HG03064 (cell line): ENCODE measurements at regions not wholly inside any gene's neighbourhood (a gene's known extent, or its start where the extent isn't known, plus 50 kb on each side); places are given as distances from the start of the nearest gene placed in this dataset.
"Not testable (repeated sequence)": the region's sequence is repeated elsewhere in the genome, so short reads cannot be mapped to it uniquely, and the experiment has no call there.

ENCODE experiments used
- ATAC-seq: cut with Tn5 transposase; IDR thresholded peaks from one replicate; pipeline ENCODE4 v1.9.1; 2021; ENCODE audit warnings: low read depth; ENCODE audit not compliant: unreplicated experiment

DNA sequence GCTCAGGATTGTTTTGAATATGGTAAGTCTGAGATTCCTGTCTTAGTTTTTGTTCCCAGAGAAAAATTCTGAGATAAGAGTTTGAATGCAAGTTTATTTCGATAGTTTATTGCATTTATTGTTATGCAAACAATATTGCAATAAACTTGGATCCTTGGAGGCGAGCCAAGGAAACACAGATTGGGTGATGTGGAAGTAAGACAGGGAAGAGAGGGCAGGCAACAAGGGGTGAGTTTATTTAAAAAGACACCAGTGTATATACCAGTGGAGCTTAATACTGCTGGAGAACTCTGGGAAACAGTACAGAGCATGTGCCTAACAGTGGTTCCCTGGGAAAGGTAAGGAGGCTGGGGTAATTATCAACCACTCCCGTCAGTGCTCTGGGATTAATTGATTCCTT lies 87.5 kb upstream of the NEDD4L start:
- ATAC-seq, result no peak

DNA sequence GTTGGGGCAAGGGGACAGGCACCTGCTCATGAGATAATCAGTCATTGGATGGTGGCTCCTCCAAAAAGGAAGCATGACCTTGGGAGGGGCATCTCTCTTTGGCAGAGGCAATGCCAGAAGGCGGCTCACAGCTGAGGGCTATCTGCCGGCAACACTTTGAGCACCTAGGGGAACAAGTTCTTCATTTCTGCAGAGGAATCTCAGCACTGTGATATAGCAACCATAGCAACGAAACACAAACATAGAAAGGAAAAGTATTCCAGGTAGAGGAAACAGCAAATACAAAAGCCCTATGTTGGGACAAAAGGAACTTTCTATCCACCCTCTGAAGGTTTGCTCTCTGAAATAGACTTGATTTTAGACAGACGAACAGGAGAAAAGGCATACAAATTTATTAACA lies 89.1 kb upstream of the NEDD4L start:
- no peak for ATAC-seq

DNA sequence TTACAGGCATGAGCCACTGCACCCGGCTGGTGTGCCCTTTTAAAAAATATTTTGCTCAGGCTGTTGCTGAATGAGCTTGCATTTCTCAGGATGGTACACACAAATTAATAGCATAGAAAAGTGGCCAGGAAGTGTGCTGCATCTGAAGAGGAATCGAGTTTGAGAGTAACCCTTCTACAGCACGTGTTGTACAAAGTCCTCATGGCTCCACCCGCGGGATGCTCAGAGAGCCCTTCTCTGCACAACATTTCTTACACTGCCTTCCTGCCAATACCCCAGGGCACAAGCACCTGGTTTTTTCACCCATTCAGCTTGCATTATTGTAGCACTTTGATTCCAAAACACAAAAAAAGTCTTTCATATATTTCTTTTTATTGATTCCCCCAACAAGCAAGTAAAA lies 90.1 kb upstream of the NEDD4L start:
- ATAC-seq, result no peak

DNA sequence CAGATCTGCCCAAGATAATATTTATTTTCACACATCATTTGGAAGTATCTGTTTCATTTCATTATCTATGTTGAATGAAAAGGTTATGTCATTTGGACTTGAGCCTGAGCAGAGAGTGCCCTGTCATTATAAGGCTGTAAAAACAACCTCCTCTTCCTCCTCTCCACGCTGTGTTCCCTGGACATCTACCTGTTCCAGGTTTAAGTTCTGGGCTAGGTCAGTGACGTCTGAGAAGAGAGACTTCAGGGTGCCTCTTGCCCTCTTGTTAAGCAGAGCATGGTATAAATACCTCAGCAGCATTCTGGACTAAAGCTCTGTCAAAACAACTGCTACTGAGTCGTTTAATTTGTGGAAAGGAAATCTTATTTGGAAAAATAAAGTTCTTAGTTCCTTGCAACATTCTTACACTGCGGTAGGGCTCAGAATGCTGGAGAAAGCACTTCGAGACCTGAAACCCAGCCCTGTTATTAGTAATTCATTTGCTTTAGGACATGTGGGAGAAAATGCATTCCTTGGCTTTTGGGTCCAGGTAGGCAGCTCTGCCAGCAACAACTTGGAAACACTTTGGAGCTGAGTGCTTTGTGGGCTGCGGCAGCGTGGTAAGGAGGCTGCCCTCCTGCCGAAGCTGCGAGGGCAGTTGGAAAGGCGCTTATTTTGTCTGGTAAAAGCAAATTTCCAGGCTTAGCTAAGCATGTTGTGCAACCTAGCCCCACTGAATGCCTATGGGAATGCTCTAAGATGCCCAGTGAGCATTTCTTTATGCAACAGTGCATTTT lies 91.8 kb upstream of the NEDD4L start:
- no peak for ATAC-seq

DNA sequence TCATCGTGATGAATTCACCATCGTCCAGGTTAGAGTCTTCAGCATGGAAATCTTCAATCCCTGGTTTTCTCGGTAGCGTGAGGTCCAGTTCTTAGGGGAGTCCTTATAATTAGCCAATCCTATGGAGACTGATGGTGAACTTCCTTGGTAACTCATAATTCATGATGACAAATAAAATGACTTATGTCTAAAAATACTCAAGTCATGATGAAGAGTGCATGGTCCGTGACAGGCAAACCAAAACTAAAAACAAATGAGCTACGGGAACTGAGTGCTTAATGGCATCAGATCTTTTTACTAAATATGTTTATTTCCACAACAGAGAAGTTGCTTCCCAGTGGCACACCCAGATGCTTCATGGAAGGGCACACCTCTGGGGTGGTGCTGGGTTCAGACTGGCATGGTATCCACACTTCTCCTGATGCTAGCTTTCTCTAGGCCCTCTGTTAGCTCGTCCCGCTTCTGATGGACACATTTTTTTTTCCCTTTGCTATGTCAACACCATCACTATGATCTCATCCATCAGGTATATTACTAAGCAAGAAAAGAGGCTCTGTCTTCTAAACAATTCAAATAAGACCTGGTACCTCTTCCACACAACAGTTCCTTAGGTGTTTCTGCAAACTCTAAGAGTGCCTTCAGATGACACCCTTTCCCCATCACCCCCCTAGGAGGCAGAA lies 92.8 kb upstream of the NEDD4L start:
- ATAC-seq, result no peak

DNA sequence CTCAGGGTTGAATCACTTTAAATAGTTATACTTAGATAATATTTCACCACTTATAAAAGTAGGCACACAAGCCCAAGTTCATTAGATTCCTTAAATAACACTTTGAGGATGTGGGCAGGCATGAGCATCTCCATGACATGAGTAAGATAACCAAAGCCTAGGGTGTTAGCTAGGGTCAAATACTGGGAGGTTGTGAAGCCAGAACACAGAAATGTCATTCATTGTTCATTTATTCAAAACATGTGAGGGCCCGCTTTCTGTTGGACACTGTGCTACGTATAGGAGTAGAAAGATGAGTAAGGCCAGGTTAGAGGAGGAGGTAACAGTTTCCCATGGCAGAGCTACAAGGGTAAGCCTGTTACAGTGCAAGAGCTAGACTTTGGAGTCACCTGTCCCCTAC lies 93.5 kb upstream of the NEDD4L start:
- ATAC-seq, result no peak

DNA sequence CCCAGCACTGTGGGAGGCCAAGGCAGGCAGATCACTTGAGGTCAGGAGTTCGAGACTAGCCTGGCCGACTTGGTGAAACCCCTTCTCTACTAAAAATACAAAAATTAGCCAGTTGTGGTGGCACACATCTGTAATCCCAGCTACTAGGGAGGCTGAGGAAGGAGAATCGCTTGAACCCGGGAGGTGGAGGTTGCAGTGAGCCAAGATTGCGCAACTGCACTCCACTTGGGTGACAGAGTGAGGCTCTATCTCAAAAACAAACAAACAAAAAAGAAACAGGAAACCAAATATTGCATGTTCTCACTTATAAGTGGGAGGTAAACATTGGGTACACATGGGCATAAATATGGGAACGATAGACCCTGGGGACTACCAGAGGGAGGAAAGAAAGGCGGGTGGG lies 94.7 kb upstream of the NEDD4L start:
- ATAC-seq, result not testable (repeated sequence)

DNA sequence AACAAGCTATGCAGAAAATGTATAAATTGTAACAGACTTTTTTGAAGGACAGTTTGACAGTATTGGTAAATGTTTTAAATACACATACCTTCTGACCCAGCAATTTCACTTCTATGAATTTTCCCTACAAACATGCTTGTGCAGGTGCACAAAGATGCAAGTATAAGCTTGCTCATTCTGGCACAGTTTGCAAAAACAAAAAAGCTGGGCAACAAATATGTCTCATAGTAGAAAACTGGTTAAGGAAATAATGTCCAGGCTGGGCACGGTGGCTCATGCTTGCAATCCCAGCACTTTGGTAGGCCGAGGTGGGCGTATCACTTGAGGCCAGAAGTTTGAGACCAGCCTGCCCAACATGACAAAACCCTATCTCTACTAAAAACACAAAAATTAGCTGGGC lies 96.9 kb upstream of the NEDD4L start:
- ATAC-seq, result no peak

DNA sequence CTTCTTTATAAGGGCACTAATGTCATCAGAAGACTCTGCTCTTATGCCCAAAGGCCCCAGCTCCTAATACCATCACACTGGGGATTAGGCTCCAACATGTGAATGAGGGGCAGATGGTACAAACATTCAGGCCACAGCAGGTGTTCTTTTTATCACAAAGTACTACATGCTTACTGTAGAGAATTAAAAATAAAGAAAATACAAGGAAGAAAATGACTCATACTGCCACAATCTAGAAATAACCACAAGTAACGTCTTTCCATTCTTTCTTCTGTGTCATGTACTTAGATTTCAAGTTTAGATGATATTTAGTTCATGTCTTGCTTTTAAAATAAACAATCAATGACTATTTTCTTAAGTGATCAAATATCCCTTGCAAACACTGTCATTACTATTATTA lies 100.3 kb upstream of the NEDD4L start:
- no peak for ATAC-seq

DNA sequence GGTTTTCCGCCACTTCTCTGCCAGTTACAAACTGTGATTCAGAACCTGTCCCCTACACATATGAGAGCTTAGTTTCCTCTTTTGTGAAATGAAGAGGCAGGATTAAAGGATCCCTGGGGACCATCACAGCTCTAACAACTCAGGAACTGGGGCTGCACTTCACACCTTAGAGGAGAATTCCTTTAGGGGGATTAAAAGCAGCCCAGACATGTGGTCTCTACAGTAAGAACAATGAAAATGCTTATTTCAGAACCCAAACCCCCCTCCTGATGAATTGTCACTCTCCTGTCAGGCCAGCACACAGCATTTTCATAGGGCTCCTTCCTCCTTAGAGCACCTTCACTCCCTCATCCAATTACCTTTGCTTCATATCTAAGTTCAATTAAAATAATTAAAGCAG lies 101.5 kb upstream of the NEDD4L start:
- no peak for ATAC-seq

DNA sequence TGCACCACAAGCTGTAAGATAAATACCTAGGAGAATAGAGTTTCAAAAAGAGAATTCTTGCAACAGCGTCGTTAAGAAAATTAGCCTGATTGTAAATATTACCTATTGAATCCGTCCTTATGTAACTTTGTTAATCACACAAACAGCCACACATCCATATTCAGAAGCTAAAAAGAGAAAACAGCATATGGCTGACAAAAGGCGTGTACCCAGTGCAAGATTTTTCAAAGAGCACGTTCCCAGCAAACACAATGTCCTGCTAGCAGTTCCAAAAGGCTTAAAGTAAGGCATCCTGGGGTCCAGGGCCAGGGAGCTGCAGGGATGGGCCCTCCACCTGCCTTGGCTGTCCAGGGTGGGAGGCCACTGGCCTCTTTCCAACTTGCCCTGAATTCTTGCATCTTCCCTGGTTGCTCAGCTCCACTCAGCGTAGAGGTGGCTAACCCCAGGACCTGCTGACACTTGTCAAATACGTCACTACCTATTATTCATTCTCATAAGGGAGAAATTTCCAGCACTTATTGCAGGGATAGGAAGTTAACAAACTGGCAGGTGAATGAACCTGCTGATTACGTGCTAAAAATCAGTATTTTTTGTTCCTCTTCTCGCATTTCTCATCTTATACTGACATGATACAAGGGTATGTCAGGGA lies 102.1 kb upstream of the NEDD4L start:
- ATAC-seq, result no peak

DNA sequence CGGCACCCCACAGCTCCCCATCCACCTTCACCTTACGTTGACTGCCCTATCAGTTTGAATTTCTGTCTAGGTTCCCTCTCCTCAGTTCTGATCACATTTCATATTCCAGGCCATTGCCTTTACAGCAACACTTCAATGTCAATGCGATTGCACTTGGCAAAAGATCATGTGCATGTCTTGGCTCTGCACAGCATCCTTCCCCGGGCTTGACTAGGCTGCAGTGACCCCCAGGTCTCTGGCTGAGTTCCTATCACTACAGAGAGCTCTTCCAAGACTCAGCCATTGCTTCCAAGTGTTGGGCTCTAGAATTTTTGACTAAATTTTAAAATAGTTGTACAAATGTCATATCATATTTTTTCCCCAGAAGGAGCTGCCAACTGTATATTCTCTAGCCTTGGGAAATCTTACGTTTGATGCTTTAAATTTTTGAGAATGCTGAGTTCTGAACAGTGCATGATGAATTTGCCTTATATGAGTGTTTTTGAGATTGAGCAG lies 103.8 kb upstream of the NEDD4L start:
- no peak for ATAC-seq

DNA sequence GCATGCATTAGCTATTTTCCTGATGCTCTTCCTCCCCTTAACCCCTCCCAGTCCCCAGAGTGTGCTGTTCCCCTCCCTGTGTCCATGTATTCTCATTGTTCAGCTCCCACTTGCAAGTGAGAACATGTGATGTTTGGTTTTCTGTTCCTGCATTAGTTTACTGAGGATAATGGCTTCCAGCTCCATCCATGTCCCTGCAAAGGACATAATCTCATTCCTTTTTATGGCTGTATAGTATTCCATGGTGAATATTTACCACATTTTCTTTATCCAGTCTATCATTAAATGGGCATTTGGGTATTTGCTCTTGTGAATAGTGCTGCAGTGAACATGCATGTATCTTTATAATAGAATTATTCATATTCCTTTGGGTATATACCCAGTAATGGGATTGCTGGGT lies 109.7 kb upstream of the NEDD4L start:
- ATAC-seq, result not testable (repeated sequence)

DNA sequence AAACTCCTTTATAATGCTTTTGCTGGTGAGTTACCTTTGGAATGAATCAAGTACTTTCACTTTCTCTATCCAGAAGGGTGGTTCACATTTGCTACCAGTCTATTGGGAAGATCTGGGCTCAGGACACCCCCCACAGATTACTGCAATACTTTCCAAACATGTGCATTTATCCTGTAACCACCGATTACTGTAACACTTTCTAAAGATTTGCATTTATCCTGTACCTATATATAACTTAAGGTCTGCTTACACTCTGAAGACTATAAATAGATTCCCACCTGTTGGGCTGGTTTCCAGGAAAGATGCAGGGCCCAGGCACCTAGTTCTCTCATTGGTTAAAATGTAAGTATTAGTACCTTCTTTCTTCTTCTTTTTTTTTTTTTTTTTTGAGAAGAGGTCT lies 113.0 kb upstream of the NEDD4L start:
- ATAC-seq, result peak; percentile 83

DNA sequence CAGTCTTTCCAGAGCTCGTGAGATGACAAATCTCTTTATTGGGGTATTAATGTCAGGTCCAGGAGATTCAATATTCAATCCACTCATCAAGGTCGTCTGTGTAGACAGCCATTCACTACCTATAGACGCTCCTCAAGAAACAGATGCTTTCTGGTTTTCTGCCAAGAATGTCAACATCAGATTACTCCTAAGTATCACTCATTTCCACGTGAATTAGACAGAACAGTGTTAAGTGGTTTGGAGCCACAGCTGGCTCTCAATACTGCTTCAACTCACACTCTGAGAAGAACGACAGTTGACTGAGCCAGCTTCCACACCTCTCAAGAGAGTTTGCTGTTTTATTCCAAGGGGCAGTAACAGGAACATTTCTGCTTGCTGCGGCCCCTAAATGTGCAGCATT lies 113.5 kb upstream of the NEDD4L start:
- no peak for ATAC-seq

DNA sequence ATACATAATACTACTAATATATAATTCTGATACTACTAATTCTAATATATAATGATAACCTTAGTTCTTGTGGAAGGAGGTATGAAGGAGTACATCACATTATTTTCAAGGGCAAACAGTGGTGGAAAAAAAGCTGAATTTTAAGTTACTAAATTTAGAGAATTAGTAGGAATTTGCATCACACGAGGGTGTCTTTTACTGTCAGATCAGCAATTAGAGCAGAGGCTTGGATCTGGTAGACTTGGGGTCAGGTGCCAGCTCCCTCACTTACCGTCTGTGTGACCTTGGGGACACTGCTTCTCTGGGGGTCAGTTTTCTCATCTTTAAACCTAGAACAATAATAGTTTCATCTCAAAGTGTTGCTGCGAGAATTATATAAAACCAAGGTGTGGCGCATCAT lies 114.1 kb upstream of the NEDD4L start:
- ATAC-seq, result no peak

DNA sequence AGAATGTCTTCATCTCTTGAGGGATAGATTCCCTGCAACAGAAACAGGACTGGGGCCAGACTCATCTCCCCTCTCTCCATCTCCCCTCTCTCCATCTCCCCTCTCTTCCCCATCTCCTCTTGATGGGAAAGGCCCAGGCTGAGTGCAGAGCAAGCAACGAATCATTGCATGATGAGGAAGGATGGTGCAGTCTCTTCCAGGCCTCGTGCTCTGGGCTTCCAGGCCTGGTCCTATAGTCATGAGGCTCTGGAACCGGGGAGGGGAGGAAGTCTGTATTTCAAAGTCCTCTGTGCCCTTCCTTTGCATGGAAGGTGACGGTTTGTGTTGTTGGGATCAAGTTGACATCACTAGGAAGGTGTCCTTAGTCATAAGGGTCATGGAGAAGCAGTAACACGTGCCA lies 115.6 kb upstream of the NEDD4L start:
- no peak for ATAC-seq

DNA sequence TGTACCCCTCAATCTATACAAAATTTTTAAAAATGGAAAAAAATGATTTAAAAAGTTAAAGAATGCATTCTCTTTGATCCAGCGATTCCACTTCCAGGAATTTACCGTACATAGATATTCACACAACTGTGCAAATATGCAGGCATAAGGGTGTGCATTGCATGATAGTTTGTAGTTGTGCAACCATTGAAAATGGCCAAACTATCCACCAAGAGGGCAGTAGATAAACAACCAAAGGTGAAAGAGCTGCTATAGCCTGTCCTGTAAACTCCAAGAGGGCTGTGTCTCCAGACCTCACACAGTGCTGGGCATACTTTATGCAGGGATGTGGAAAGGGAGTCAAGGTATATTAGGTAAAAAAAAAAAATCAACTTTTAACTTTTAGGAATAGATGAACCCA lies 116.5 kb upstream of the NEDD4L start:
- no peak for ATAC-seq

DNA sequence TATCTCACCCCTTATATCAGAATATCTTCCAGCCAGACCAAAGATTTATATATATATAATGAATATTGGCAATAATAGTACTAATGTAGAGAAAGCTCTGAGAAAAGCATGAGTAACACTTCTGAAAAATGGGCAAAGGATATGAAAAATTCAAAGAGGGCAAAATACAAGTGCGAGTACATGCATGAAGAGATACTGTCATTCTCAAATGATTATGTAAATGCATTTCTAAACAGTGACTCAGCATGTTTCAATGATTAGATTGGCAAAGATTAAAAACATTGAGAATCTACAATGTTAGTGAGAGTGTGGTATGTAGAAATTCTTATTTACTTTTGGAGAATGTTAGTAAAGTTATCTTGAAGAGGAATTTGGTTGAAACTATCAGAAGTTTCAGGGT lies 118.3 kb upstream of the NEDD4L start:
- ATAC-seq, result no peak

DNA sequence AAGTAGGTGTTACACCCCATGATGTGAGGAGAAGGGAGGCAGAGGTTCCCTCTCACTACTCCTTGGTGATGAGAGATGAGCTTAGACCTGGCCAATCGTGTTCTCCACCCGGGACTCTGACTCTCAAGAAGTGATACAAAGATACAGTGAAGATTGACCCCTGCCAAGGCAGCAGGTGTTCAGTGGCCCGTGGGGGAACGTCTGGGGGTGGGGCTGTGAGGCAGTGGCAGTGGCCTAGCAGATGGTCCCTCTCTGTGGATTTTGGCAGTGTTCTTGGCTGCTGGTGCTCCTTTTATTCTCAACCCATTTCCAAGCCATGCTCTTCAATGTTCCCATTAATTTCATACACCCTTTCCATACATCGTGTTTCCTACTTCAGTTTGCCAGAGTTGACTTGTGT lies 120.4 kb upstream of the NEDD4L start:
- no peak for ATAC-seq

DNA sequence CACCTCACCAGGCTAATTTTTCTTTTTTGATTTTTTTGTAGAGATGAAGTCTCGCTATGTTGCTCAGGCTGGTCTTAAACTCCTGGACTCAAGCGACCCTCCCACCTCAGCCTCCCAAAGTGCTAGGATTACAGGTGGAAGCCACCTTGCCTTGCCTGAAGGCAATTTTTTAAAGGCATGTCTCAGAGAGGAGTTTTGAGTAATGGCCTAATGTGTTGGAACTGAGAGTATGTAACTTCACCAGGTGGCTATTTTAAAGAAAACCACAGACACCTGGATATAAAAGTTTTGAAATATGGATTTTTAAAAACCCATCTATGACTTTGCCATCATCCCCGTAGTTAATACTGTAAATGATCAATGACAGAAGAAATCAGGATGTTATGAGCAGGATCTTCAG lies 119.8 kb upstream of the ATP8B1 start:
- no peak for ATAC-seq

DNA sequence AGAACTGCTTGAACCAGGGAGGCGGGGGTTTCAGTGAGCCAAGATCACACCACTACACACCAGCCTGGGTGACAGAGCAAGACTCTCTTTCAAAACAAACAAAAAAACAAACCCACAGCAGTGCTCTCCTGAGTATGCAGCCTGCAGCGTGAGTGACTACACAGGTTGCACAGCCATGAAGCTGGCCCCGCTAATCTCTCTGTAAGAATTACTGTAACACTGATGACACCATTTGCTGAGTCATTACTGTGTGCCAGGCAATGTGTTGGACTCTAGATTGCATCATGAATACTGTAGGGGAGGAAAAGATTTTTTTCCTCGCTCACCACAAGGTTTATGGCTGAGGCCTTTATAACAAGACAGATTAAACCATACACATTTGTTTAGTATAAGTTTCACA lies 118.6 kb upstream of the ATP8B1 start:
- ATAC-seq, result no peak
